ENCODE measurements at regions not wholly inside any gene's neighbourhood (a gene's known extent, or its start where the extent isn't known, plus 50 kb on each side); places are given as distances from the start of the nearest gene placed in this dataset.
"Not testable (repeated sequence)": the region's sequence is repeated elsewhere in the genome, so short reads cannot be mapped to it uniquely, and the experiment has no call there.

DNA sequence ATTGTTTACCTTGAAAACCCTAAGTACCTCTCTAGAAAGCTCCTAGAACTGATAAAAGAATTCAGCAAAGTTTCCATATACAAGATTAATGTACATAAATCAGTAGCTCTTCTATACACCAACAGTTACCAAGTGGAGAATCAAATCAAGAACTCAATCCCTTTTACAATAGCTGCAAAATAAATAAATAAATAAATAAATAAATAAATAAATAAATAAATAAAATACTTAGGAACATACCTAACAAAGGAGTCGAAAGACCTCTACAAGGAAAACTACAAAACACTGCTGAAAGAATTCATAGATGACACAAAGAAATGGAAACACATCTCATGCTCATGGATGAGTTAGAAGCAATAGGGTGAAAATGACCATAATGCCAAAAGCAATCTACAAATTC lies 452.6 kb upstream of the CBLB start:
- TF ChIP-seq POLR2A (IDR thresholded peaks at IDR 0.05; ENCODE audit: low read depth, low read length); POLR2AphosphoS5 (IDR thresholded peaks at IDR 0.05; ENCODE audit: low read depth, low read length); POU2F2 (IDR thresholded peaks at IDR 0.05; ENCODE audit: low read depth, low read length); TAF1 (IDR thresholded peaks at IDR 0.05; ENCODE audit: low read depth, low read length); SPI1 (IDR thresholded peaks at IDR 0.05; ENCODE audit: low read depth, low read length); PAX5 (IDR thresholded peaks at IDR 0.05; ENCODE audit: insufficient read depth, low read length, severe bottlenecking): not testable (repeated sequence)

Measured in GM12891 (cell line).